HG02884 (cell line): ENCODE measurements at regions not wholly inside any gene's neighbourhood (a gene's known extent, or its start where the extent isn't known, plus 50 kb on each side); places are given as distances from the start of the nearest gene placed in this dataset.

Experiments used
- ATAC-seq: cut with Tn5 transposase; IDR thresholded peaks from one replicate; pipeline ENCODE4 v1.9.1; 2021; ENCODE audit warnings: mild to moderate bottlenecking, moderate library complexity; ENCODE audit not compliant: unreplicated experiment

DNA sequence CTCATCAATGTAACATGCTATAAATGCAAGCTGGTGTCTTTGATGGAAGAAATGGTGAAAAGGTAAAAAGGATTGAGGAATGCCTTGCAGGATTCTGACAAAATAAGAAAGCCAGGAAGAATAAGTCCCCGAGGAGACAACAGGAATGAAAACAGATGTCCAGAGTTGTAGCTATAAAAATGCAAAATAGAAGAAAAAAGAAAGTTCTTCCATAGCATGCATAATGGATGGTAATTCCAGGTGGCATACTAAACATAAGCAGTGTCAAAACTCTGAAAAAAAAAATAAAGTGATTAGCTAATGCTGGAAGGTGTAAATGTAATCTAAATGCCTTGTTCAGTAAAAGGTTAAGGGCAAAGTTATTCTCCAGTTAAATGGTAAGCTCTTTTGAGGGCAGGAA, 225.9 kb upstream of the CHST9 start:
- ATAC-seq = no peak

DNA sequence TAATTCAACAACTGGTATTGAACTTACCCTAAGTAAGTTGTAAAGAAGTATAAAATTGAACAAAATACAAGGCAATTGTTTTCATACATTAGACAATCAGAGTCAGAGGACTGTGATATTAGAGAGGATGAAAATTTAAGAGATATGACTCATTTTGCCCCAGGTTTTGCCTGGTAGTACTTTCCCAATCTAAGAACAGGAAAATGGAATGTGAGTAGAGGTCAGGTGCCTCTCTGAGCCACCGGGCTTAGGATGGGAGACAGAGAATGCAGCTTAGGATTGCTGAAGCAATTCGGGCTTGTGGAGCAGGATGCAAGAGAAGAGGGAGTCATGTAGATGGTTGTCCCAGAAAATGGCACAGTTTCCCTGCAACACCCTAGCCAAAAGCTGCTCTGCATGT, 219.7 kb upstream of the CHST9 start:
- ATAC-seq = no peak

DNA sequence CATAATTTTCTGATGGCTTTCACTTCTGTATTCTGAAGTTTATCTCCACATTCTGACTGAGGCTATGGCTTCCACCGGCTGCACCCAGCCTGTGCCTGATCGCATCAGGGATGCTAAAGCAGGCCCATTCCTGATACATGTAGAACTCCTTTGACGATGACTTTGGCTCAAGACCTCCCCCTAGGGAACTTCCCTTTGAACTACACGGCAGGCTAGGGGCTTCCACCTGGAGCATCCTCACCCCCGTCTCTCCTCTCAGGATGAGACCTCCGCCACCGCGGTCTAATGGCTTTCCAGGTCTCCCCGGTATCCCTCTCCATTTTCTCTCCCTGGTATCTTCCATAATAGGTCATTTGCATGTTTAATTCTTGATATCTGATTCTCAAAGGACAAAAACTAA, 214.9 kb upstream of the CHST9 start:
- ATAC-seq = no peak

DNA sequence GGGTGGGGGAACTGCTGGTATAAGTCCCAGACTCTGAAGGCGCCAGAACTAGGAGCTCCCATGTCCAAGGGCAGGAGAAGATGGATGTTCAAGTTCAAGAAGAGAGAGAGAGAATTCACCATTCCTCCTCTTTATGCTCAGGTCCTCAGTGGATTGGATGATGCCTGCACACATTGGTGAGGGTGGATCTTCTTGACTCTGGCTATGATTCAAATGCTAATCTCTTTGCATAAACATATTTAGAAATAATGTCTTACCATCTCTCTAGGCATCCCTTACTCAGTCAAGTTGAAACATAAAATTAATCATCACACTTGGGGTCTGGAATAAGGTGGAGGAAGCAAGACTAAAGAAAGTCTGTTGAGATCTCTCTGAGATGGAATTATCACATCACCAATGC, 210.6 kb upstream of the CHST9 start:
- ATAC-seq = no peak

DNA sequence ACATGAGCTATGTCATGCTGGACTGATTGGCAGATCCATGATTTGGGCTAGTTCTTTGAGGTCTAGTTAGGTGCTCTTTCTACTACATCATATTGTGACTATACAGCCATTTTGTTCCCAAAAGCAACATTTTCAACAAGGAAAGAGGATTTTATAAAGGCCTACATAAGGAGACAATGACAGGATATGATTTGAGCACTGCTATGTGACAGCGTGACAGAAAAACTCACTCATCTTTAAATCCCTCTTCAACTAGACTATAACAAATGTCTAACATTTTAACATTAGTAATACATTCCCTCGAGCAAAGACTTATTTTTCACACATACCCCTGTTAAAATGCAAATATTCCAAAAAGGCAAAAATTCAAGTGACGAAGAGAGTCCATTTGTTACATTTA, 209.6 kb upstream of the CHST9 start:
- no peak for ATAC-seq

DNA sequence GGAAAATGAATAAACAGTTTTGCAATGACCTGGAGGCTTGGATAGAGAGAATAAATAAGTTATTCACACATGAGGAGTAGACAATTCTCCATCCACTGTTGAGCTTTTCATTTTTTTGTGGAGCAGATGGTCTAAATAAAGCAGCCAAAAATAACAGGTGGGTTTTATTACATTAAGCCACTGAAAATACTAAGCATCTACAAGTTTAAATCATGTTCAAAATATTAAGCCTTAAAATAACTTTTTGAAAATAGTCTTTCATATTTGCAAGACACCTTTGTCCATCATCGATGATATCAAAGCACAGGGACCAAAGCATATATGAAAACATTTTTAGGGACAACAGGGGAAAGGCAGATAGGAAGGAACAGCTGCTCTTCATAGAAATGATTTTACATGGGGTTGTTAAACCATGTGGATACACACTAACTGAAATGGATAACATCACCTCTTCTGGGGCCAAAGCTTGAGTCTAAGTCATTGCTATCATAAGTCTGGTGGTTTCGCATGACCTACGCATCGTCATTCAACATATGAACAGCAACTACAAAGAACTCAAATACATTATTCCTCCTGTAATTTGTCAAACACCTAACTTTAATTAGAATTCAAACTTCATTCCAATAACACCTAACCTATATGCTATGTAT, 197.6 kb upstream of the CHST9 start:
- no peak for ATAC-seq

DNA sequence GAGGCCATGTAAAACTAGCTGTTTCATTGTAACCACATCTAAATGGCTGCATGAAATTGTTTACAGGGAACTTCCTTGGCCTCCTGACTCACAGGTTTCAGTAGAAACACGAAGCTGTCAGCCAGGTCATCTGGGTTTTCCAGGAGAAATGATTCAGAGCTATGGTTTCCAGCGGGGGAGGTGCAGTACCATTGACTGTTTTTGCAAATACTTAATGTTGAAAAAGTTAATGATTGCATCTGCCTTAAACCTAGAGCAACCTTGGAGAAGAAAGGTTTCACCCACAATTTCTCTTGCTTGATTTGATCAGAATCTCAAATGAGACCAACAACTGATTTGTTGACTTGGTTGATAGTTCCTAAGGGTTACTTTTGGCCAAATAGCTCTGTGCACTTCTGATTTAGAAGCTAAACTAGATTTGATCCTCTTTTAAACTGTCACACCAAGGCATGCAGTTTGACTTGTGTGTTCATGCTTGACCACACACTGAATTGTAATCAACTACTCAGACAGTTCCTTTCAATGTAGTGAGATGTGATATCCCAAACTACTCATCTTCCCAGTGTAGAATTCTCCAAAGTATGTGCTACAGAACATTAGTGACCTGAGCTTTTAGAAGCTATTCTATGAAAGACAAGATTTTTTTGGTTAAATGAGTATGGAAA, 193.5 kb upstream of the CHST9 start:
- ATAC-seq = peak; percentile 63

DNA sequence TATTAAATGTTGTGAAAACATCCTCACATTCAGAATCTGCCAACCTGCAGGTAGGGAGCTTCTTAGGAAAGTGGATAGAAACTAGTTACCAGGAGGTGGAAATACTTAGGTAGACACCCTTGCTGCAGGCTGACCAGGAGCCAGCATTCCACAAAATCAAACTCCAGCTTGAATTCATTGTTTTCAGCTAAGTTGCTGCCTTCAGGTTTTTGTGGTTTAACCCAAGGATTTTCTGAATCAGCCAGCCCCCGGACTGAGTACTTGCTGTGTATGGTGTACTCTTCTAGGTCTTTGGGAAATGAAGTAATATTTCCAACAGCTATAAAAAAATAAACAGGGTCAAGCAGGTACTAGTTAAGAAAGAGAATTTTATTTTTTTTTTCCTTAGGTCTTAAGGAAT, 192.1 kb upstream of the CHST9 start:
- ATAC-seq = no peak

DNA sequence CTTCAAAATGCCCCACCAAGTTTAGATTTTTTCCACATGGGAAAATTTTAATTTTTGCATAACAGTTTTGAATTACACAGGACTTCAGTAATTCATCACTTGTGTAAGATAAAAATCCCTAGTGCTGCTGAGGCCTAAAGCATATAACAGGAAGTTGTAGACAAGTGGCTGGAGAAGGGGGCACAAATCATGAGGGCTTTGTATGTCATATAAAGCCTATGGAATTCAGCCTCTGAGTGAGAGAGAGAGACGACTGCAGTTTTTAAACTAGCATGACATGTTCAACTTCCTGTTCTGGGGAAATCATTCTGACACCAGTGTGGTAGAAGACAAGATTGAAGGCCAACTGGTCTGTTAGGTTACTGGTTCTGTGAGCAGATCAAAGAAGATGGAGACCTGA, 187.3 kb upstream of the CHST9 start:
- ATAC-seq = no peak

DNA sequence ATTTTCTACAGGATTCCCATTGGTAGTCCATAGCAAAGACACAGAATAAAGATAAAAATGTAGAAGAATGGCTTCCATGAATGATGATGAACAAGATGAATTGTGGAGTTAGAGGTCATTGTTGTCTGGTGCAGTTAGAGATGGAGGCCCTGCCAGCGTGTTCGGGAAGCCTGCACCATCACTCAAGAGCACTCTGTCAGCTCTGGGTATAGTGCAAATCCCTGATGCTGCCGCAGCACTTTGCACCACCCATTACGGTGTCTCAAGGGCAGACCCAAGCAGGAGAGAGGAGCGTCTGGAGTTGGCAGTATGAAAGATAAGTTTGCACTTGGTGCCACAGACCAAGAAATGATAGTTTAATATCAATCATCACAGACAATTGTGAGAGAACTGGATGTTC, 181.6 kb upstream of the CHST9 start:
- no peak for ATAC-seq

DNA sequence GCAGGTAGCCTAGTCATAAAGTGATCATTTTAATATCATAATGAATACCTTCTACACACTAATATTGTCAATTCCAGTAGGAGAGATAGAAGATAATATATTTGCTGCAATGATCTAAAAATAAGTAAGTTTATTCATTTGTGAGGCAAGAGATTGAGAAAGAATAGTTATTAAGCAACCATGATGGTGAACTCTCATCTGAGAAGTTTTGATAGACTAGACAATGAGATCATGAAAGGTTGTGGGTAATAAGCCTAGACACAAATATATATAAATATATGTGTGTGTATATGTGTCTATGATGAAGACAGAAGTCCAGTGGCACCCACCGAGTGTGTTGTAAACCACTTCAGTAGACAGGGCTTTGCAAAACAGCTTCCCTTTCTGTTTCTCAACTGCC, 181.0 kb upstream of the CHST9 start:
- no peak for ATAC-seq

DNA sequence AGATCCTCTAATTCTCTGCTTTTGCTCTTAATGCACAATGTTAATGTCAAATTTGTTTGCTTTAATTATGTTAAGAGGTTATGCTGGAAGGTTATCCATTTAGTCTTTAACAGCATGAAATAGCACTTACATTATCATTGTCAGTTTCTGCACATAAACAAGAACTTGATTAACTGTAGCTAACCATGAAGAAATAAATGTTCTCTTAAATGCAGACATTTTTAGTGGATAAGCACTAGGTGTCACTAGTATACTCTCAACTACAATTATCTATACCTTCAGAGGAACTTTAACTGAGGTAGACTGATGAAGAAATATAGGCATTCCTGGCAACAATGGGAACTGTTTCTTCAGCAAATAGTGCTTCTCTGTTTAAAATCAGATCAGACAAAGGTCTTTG, 178.8 kb upstream of the CHST9 start:
- no peak for ATAC-seq

DNA sequence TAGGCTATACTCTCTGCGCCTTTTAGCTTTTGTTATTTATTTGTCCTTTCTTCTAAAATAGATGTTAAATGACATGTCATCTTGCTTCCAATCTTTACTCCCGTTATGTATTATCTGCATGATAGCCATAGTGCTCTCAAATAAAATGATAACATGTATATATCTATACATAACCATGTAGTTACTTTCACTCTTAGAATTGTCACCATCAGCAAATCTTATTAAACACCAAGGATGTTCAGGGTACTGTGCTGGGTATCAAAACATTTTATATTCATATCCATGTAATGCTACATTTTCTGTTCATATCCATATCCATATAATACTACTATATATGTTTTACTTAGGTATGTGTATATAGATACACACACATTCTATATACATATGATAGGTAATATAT, 176.4 kb upstream of the CHST9 start:
- ATAC-seq = no peak

DNA sequence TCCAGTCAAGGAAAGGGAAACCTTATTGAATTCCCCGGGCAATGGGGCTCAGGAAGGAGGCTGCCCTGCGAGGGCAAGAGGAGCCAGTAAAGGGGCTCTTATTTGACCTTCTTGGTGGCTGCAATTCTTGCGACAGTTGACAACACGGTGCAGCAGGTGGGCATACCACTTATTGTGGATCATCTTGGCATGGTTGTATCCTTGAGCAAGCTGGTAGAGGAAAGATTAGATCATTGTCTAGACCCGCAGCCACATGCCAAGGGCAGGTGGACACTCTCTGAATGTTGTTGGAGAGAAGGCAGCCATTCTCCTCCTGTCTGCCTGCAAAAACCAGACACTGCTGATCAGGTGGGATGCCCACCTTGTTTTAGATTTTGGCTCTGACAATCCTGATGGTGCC, 170.2 kb upstream of the CHST9 start:
- ATAC-seq = no peak

DNA sequence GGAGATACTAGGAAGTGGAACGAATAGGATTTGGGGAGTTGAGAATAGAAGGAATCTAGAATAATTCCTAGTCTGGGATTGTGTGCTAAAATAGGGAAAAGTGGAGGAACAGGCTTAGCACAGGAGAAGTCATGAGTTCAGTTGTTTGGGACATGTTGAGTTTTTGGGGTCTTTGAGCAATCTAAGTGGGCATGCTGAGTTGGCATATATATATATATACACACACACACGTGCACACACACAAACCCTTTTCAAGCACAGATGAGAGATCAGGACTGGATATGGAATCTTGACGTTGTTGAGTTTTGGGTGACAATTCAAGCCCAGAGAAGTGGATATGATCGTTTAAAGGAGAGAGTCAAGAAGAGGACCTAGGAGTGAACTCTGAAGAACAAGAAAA, 168.2 kb upstream of the CHST9 start:
- ATAC-seq = no peak

DNA sequence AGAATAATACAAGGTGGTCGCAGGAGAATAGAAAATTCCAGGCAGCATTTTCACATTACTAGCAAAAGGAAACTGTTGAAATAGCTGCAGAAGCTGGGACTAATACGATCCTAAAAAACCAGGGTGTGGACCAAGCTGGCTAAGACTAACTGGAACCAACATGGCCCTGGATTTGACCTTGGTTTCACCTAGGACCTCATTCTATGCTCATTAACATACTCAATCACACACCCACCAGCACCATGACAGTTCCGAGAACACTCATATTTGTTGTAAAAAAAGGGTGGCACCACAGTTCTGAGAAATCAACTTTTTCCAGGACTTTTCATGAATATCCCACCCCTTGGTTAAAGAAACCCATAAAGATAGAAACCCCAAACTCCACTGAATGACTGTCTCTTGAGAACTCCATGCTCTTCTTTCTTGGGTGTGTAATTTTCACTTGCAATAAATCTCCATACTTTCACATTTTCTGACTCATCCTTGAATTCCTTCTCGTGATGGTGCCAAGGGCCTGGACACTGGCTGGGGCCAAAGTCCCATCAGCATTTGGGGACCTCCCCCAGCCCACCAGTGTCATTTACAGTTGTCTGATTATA, 164.3 kb upstream of the CHST9 start:
- ATAC-seq = no peak

DNA sequence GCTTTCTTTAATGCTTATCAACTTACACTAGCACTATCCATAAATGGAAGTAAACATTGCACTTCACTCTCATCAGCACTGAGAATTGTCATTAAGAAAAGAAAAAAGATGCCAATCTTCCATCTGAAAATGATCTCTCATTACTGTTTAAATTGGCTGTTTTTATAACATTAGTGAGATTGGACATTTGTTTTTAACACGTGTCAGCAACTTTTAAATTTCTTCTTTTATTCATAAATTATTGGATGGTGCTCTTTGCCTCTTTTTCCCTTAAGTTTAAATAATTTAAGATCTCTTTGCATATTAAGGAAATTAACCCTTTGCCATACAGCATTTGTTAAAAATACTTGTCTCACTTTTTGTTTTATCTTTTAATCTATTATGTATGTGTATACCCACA, 146.5 kb upstream of the CHST9 start:
- no peak for ATAC-seq

DNA sequence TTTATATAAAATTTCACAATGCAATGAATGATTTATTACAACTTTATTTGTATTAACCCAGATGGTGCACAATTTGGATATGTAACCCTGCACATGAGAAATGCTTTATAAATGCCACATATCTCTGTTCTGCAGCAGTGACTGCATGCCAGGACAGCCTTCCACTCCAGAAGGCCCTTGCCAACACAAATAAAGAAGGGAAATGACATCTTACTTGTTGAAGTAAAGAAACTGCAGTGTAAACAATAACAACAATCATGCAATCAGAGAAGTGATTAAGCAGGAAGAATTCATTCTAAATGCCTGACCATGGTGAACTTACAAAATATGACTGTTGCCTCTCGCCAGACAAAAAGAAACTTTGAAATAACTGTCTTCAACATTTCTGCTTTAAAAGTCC, 129.9 kb upstream of the CHST9 start:
- ATAC-seq = no peak

DNA sequence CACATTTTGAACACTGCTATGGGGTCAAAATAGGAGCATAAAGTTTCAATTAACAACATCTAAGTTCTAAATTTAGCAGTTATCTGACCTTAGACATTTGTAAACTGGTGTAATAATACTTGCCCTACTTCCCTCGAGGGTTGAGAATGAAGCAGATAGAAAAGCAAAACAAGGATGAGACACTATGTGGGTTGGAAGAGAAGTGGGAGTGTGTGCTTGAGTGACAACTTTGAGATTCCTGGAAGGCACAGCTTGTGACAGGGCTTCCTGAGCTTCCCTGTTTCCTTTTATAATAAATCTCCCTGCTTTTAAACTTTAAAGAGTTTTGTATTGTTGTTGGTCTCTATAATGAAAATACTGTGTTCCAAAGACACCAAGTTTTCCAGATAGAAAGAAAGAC, 128.6 kb upstream of the CHST9 start:
- ATAC-seq = no peak

DNA sequence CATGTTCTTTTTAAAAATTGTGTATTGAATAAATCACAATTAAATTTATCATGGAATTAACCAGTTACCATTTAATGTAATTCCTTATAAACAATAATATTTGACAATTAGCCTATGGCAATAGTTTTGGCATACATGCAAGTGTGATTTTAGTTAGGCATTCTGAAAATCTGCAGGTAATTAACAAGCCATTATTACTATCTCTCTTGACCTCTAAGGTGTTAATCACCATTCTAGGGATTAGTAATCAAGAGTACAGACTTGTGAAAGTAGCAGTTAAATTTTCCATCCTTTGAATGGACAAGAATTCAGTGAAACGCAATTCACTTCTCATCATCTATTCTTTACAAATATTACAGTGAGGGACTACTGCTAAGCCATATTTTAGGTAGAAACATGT, 127.7 kb upstream of the CHST9 start:
- ATAC-seq = no peak

DNA sequence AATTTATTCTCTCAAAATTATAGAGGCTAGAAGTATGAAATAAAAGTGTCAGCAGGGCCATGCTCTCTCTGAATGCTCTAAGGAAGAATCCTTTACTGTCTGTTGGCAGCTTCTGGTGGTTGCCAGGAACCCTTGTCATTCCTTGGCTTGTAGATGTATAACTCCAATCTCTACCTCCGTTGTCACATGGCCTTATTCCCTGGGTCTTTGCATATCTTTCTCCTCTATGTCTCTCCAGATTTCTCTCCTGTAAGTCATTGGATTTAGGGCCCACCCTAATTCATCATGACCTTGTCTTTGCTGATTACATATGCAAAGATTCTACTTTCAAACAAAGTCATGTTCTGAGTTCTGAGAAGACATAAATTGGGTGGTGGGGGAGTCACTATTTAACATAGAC, 127.0 kb upstream of the CHST9 start:
- ATAC-seq = no peak

DNA sequence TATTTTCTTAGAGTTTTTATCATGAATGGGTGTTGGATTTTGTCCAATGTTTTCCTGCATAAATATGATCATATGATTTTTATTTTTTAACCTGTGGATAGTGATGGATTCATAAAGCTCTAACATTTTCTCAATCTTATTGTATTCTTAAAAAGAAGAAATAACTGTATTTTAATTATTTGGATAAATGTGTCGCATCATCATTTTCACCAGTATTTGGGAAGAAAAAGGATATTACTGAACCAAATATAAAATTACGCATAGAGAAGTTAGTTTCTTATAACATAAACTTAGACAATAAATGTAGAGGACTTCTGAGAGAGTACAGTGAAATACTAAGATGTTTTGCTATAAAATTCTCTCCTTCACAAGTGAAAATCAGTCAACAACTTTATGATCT, 126.0 kb upstream of the CHST9 start:
- no peak for ATAC-seq
